Neural cell (in vitro differentiated cells): ENCODE measurements at regions not wholly inside any gene's neighbourhood (a gene's known extent, or its start where the extent isn't known, plus 50 kb on each side); places are given as distances from the start of the nearest gene placed in this dataset.

Experiments used
- H2AFZ ChIP-seq: fragments of 200-600, 300-800 bp; sonication (generic), shearing (Covaris generic); 2 replicates; pipeline ENCODE4 v1.6.0; 2014; ENCODE audit warnings: low read depth, mild to moderate bottlenecking, antibody characterized with exemption, low read length, moderate library complexity
- H3F3A ChIP-seq: fragments of 200-600 bp; shearing (Covaris generic); 2 replicates; pipeline ENCODE4 v1.6.1; 2016; ENCODE audit warnings: mild to moderate bottlenecking, moderate library complexity, mixed read lengths, antibody characterized with exemption, low read length; ENCODE audit not compliant: insufficient read depth, poor library complexity, severe bottlenecking
- H3K27ac ChIP-seq: fragments of 200-600, 300-800 bp; sonication (generic), shearing (Covaris generic); 2 replicates; pipeline ENCODE4 v1.5.1; 2014; ENCODE audit warnings: mild to moderate bottlenecking, low read length, moderate library complexity
- H3K27me3 ChIP-seq: fragments of 300-800, 200-600 bp; sonication (generic), shearing (Covaris generic); 2 replicates; pipeline ENCODE4 v1.6.0; 2014; ENCODE audit warnings: mild to moderate bottlenecking, low read depth, low read length, moderate library complexity; ENCODE audit not compliant: insufficient read depth
- H3K36me3 ChIP-seq: fragments of 300-800, 200-600 bp; sonication (generic), shearing (Covaris generic); 2 replicates; pipeline ENCODE4 v1.5.1; 2014; ENCODE audit warnings: mild to moderate bottlenecking, antibody characterized with exemption, low read length, moderate library complexity; ENCODE audit not compliant: insufficient read depth
- H3K4me2 ChIP-seq: fragments of 300-800, 200-600 bp; sonication (generic), shearing (Covaris generic); 2 replicates; pipeline ENCODE4 v1.6.0; 2014; ENCODE audit warnings: mild to moderate bottlenecking, low read length
- H3K4me3 ChIP-seq: fragments of 300-800, 200-600 bp; sonication (generic), shearing (Covaris generic); 2 replicates; pipeline ENCODE4 v1.5.1; 2014; ENCODE audit warnings: mild to moderate bottlenecking, low read length, moderate library complexity
- H3K79me2 ChIP-seq: fragments of 200-600 bp; shearing (Covaris generic); replicated peaks from 2 replicates; pipeline ENCODE4 v1.6.0; 2014; ENCODE audit warnings: mild to moderate bottlenecking, low read length, moderate library complexity; ENCODE audit not compliant: insufficient read depth
- H3K9ac ChIP-seq: fragments of 300-800, 200-600 bp; sonication (generic), shearing (Covaris generic); 2 replicates; pipeline ENCODE4 v1.6.1; 2016; ENCODE audit warnings: mild to moderate bottlenecking, low read length, mixed read lengths
- H3K9me2 ChIP-seq: fragments of 200-600 bp; shearing (Covaris generic); 2 replicates; pipeline ENCODE4 v1.6.1; 2016; ENCODE audit warnings: mild to moderate bottlenecking, low read length, mixed read lengths; ENCODE audit not compliant: insufficient read depth
- H3K9me3 ChIP-seq: fragments of 200-600, 300-800 bp; sonication (generic), shearing (Covaris generic); 2 replicates; pipeline ENCODE4 v1.6.1; 2016; ENCODE audit warnings: mild to moderate bottlenecking, mixed run types, low read length, moderate library complexity, mixed read lengths
- H4K20me1 ChIP-seq: fragments of 200-600 bp; shearing (Covaris generic); 2 replicates; pipeline ENCODE4 v1.6.1; 2016; ENCODE audit warnings: mild to moderate bottlenecking, mixed run types; ENCODE audit not compliant: insufficient read depth
- EP300 ChIP-seq: fragments of 450-650 bp; conservative IDR thresholded peaks from 2 replicates; pipeline ENCODE4 v1.6.1; 2014; ENCODE audit warnings: antibody characterized with exemption, mild to moderate bottlenecking, moderate library complexity; ENCODE audit not compliant: poor library complexity, severe bottlenecking
- EZH2 ChIP-seq: fragments of 200-600, 300-800 bp; shearing (Covaris generic), sonication (generic); IDR thresholded peaks from 2 replicates; pipeline ENCODE4 v1.6.1; 2014; ENCODE audit warnings: antibody characterized with exemption, low read length, borderline replicate concordance, mild to moderate bottlenecking; ENCODE audit not compliant: insufficient read depth, poor library complexity, severe bottlenecking
- MXI1 ChIP-seq: fragments of 450-650 bp; conservative IDR thresholded peaks from 2 replicates; pipeline ENCODE4 v1.6.1; 2014; ENCODE audit warnings: antibody characterized with exemption, mild to moderate bottlenecking; ENCODE audit not compliant: poor library complexity, severe bottlenecking
- POLR2AphosphoS5 ChIP-seq: IDR thresholded peaks from 2 replicates; pipeline ENCODE4 v1.6.1; 2012
- RAD21 ChIP-seq: fragments of 450-650 bp; conservative IDR thresholded peaks from 2 replicates; pipeline ENCODE4 v1.6.1; 2014; ENCODE audit warnings: antibody characterized with exemption, mild to moderate bottlenecking, moderate library complexity
- SMC3 ChIP-seq: fragments of 450-650 bp; conservative IDR thresholded peaks from 2 replicates; pipeline ENCODE4 v1.6.1; 2014; ENCODE audit warnings: antibody characterized with exemption, mild to moderate bottlenecking, moderate library complexity; ENCODE audit not compliant: poor library complexity
- TAF1 ChIP-seq: IDR thresholded peaks from 2 replicates; pipeline ENCODE4 v1.6.1; 2012; ENCODE audit warnings: low read depth
- TF ChIP-seq, protein P1 (sequence below): IDR thresholded peaks from 2 replicates; pipeline ENCODE4 v1.6.1; 2012; ENCODE audit warnings: borderline replicate concordance
- TF ChIP-seq, protein P2 (sequence below): fragments of 450-650 bp; IDR thresholded peaks from 2 replicates; pipeline ENCODE4 v1.5.1; 2014; ENCODE audit warnings: antibody characterized with exemption, mild to moderate bottlenecking, moderate library complexity; ENCODE audit not compliant: poor library complexity, severe bottlenecking

DNA sequence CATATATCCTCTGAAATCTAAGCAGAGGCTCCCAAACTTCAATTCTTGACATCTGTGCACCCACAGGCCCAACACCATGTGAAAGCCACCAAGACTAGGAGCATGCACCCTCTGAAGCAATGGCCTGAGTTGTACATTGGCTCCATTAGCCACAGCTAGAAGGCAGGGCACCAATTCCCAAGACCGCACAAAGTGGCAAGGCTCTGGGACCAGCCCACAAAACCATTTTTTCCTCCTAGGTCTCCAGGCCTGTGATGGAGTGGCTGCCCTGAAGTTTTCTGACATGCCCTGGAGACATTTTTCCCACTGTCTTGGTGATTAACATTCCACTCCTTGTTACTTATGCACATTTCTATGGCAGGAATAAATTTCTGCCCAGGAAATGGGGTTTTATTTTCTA is 232.2 kb upstream of the GRID2 start:
- no peaks in the 10 kb centered on the region for H3F3A ChIP-seq

DNA sequence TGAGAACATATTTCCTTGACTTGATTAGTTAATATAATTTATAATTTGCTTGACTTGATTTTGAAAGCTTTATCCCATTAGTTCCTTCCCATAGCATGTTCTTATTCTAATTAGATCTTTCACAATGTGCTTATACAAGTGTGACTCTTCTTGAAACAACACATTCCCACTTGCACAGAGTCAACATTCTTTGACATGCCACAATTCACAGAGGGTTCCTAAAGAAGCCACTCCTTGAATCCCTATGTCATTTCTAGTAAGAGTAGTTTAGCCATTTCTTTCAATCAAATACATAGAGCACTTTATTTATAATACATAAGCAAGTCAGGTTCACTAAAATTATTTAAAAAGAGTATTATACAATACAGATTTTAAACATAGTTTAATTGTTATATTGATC is 228.9 kb upstream of the GRID2 start:
- H3K9me2 ChIP-seq: no peaks in the 10 kb centered on the region
- no peaks in the 10 kb centered on the region for H3K79me2 ChIP-seq
- H3K27ac ChIP-seq: no peak overlapping the region
- no peak overlapping the region for H2AFZ ChIP-seq
- TF ChIP-seq TAF1 (no peak), RAD21 (no peak), EP300 (no peak), EZH2 (no peak), POLR2AphosphoS5 (no peak), SMC3 (no peak), MXI1 (no peak)
- TF ChIP-seq, protein P1, sequence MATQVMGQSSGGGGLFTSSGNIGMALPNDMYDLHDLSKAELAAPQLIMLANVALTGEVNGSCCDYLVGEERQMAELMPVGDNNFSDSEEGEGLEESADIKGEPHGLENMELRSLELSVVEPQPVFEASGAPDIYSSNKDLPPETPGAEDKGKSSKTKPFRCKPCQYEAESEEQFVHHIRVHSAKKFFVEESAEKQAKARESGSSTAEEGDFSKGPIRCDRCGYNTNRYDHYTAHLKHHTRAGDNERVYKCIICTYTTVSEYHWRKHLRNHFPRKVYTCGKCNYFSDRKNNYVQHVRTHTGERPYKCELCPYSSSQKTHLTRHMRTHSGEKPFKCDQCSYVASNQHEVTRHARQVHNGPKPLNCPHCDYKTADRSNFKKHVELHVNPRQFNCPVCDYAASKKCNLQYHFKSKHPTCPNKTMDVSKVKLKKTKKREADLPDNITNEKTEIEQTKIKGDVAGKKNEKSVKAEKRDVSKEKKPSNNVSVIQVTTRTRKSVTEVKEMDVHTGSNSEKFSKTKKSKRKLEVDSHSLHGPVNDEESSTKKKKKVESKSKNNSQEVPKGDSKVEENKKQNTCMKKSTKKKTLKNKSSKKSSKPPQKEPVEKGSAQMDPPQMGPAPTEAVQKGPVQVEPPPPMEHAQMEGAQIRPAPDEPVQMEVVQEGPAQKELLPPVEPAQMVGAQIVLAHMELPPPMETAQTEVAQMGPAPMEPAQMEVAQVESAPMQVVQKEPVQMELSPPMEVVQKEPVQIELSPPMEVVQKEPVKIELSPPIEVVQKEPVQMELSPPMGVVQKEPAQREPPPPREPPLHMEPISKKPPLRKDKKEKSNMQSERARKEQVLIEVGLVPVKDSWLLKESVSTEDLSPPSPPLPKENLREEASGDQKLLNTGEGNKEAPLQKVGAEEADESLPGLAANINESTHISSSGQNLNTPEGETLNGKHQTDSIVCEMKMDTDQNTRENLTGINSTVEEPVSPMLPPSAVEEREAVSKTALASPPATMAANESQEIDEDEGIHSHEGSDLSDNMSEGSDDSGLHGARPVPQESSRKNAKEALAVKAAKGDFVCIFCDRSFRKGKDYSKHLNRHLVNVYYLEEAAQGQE: no peak
- TF ChIP-seq, protein P2, sequence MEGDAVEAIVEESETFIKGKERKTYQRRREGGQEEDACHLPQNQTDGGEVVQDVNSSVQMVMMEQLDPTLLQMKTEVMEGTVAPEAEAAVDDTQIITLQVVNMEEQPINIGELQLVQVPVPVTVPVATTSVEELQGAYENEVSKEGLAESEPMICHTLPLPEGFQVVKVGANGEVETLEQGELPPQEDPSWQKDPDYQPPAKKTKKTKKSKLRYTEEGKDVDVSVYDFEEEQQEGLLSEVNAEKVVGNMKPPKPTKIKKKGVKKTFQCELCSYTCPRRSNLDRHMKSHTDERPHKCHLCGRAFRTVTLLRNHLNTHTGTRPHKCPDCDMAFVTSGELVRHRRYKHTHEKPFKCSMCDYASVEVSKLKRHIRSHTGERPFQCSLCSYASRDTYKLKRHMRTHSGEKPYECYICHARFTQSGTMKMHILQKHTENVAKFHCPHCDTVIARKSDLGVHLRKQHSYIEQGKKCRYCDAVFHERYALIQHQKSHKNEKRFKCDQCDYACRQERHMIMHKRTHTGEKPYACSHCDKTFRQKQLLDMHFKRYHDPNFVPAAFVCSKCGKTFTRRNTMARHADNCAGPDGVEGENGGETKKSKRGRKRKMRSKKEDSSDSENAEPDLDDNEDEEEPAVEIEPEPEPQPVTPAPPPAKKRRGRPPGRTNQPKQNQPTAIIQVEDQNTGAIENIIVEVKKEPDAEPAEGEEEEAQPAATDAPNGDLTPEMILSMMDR: no peak
- no peak overlapping the region for H3K9ac ChIP-seq
- H3K4me3 ChIP-seq: no peak overlapping the region
- H3K27me3 ChIP-seq: no peaks in the 10 kb centered on the region
- H3K36me3 ChIP-seq: no peaks in the 10 kb centered on the region
- no peak overlapping the region for H3K4me2 ChIP-seq
- no peaks in the 10 kb centered on the region for H3F3A ChIP-seq
- H3K9me3 ChIP-seq: peaks cover 16% of the 10 kb centered on the region
- H4K20me1 ChIP-seq: no peaks in the 10 kb centered on the region

More for the DNA sequence above, 232.2 kb upstream of the GRID2 start:
- Histone ChIP-seq H2AFZ (no peak overlapping the region), H3K4me3 (no peak overlapping the region), H3K4me2 (no peak overlapping the region), H3K9me2 (no peaks in the 10 kb centered on the region), H3K27me3 (no peaks in the 10 kb centered on the region), H3K36me3 (no peaks in the 10 kb centered on the region), H3K9ac (no peak overlapping the region), H3K9me3 (peaks cover 16% of the 10 kb centered on the region), H3K27ac (no peak overlapping the region), H3K79me2 (no peaks in the 10 kb centered on the region), H4K20me1 (no peaks in the 10 kb centered on the region)
- TF ChIP-seq RAD21: no peak
- TF ChIP-seq, protein P1: no peak
- no peak for TF ChIP-seq EZH2
- TF ChIP-seq TAF1: no peak
- no peak for TF ChIP-seq EP300
- TF ChIP-seq, protein P2: no peak
